Stimulated activated CD8-positive, alpha-beta memory T cell treated with anti-CD3 and anti-CD28 coated beads, Interleukin-15, amount 100 ng/mL, for 1 hour (primary cell): ENCODE measurements at regions not wholly inside any gene's neighbourhood (a gene's known extent, or its start where the extent isn't known, plus 50 kb on each side); places are given as distances from the start of the nearest gene placed in this dataset.

Experiments used
- DNase-seq: peaks from one replicate; pipeline ENCODE4 v3.0.0-alpha.2; 2020; ENCODE audit warnings: low read depth

- DNase-seq: no peak
Measured at GRCh38 chr14:71638523-71639196, 293.6 kb upstream of the RGS6 start.

DNA sequence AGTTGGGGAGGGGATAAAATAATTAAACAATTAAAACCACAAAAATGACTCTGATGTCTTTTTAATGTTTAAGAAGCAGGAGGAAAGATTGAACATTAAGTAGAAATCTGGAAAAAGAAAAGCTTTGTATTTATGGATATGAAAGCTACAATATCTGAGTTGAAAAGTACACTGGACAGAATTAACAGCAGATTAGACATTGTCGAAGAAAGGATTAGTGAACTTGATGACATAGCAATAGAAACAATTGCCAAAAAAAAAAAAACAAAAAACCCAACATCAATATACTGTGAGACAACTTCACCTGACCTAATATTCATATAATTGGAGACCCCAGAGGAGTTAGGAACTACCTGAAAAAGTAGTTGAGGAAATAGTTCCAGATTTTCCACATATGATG is 289.5 kb upstream of the RGS6 start:
- no peak for DNase-seq

GRCh38 chr14:71645656-71646055 is 286.6 kb upstream of the RGS6 start:
- no peak for DNase-seq

GRCh38 chr14:71646518-71646917 is 285.7 kb upstream of the RGS6 start:
- DNase-seq: no peak

DNA sequence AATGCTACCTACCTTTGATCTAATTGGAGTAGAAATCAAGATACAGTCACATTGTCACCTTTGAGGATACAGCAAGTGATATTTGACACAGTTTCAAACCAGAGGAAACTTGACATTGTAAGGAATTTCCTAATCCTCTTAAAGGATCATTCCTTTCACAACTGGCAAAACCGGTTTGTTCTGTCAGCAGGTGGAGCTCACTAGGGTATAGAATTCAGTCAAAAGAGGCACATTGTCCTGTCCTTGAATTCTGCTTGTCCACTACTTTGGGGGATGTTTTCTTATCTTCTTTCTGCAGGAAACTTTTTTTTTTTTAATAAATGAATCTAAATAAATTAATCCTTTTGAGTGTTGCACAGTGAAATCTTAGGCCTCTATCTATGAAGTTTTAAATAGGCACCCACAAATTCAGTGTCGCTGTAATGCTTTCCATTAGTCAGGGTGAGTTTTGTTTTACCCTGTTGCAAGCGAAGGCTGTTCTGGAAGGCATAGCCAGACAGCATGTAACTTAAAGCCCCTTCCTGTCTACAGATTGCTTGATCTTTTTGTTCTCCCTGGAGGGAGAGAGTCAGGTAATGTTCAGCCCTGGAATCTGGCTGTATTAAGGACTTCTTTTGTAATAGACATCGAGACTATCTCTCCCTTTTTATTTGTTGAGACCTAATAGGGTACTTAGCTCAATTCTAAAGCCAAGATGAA is 285.0 kb upstream of the RGS6 start:
- DNase-seq: no peak

GRCh38 chr14:71648725-71649124 is 283.5 kb upstream of the RGS6 start:
- DNase-seq: no peak

- no peak for DNase-seq
Measured at GRCh38 chr14:71650187-71650755, 282.0 kb upstream of the RGS6 start.

DNA sequence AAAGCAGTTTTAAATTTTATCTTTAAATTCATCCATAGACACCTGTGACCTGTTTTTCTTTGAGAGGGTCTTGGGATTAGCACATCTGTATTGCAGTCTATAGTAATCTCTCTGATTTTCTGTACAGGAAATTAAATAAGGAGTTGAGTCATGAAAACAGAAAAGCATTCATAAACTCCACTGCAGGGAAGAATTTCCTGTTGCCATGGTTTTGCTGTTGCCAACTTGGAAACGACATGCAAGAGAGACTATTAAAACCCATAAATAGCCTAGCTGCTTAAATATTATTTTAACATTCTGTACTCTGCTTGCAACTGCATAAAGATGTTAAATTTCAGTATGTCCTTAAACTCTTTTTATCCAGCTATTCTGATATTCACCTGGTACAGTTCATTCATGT is 281.0 kb upstream of the RGS6 start:
- DNase-seq: no peak

- no peak for DNase-seq
Measured at GRCh38 chr14:71652368-71652767, 279.9 kb upstream of the RGS6 start.

- DNase-seq: no peak
Measured at GRCh38 chr14:71654810-71655209, 277.4 kb upstream of the RGS6 start.

GRCh38 chr14:71658261-71658860 is 273.9 kb upstream of the RGS6 start:
- no peak for DNase-seq

- DNase-seq: no peak
Measured at GRCh38 chr14:71659159-71659558, 273.1 kb upstream of the RGS6 start.

DNA sequence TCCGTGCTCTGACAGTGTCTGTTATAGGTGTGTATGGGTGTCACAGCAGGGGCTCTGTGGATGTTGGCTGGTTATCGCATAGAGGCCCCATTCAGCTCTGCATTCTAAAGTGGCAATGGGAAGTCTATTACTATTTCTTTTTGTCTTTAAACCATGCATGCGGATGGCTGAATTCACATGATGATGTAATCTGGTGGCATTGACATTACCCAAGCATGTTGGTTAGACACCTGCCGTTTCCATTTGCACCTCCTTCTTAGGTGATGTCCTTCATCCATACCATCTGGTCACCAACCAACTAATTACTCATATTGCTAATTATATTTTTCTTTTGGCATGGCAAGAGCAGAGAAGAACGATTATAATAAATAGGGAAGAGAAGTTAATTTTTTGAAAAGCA is 270.8 kb upstream of the RGS6 start:
- no peak for DNase-seq

- DNase-seq: no peak
Measured at GRCh38 chr14:71662291-71662790, 269.9 kb upstream of the RGS6 start.

- no peak for DNase-seq
Measured at GRCh38 chr14:71665157-71665556, 267.1 kb upstream of the RGS6 start.

GRCh38 chr14:71665781-71666180 is 266.4 kb upstream of the RGS6 start:
- no peak for DNase-seq

DNA sequence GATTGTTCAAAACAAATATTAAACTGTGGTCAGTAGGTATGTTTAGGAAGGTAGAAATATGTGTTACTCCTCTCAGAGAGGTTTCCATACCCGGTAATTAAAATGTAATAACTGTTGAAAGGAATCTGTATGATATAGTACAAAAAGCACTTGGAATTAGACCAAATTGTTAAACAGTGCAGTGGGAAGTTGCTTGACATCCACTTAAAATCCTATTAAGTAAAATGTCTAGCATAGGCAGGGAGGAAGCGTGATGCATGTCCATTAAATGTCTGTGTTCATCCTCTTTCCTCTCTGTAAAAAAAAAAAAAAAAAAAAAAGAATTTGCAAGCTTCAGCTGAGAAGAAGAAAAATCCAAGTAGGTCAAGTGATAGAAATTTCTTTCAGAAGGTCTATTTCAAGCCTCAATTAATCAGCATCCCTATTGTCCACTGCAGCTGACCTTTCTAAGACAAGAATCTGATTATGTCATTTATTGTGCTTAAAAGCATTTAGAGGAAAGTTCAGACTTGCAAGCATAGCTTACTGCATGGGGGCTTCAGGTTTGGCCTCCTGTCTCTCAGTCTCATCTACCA is 265.6 kb upstream of the RGS6 start:
- DNase-seq: no peak

DNA sequence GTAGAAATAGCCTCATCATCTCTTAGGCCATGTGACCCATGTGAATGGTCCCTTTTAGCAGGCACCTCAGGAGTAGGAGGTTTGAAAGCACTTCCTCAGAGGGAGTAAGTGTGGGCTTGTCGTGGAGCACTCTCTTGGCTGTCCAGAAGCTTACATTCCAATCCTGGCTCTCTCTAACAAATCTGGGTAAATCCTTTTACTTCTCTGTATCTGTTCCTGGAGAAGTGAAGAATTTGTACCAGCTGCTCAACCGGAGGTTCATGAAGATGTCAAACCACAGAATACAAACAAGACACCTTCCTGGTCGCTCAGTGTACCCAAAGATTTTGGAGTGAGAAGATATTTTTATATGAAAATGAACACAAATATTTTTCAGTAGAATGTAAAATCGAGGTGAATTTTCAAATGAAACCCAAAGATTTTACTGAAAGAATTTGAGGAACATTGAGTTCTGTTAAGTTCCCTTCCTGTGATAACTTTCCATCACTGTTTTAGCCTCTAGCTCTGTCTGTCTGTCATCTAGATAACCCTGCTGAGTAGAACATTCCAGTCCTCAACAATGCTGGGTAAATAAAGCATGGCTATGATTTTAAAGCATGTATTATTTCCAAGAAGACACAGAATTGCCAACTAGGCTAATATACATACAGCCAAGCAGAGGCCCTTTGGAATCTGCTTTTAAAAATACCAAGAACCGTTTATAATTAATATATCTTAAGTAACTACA is 263.9 kb upstream of the RGS6 start:
- no peak for DNase-seq

- DNase-seq: no peak
Measured at GRCh38 chr14:71672596-71672995, 259.6 kb upstream of the RGS6 start.

DNA sequence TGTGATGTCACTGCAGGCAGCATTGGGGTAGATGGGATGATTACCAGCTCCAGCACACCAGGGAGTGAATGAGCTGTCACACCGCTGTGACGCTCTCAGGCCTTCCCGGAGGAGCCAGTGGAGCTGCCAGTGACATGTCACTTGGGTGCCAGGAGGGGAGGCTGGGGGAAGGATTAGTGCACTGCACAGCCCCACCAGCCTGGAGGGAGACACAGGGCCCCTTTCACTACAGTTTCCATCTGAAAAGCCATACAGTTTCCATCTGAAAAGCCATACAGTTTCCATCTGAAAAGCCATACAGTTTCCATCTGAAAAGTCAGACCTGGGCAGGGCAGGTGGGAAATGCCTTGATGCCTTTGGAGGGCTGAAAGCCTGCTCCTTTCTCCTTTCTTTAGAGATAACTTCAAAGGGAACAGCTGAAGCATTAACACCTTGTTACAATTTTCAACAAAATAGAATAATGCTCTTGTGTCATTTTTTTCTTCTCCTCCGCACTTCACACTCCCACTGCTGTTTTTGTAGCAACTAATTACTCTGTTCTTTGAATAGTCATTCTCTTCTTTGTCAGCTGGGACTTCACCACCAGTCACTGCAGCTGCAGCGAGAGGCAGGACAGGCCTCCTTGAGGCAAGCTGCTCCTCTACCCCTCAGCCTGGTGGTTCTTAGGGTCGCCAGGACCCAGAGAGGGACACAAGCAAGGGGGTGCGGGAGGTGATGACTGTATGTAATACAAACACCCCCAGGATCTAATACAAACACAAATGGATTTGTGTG is 256.9 kb upstream of the RGS6 start:
- DNase-seq: no peak

DNA sequence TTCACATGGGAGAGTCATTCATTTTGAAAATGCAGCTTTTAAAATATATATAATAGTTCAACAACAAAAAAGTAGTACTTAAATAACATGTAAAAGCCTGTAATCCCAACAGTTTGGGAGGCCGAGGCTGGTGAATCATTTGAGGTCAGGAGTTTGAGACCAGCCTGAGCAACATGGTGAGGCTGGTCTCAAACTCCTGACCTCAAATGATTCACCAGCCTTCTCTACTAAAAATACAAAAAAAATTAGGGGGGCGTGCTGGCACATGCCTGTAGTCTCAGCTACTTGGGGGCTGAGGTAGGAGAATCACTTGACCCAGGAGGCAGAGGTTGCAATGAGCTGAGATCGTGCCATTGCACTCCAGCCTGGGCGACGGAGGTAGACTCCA is 256.3 kb upstream of the RGS6 start:
- DNase-seq: no peak
